WI38 (cell line): ENCODE measurements at regions not wholly inside any gene's neighbourhood (a gene's known extent, or its start where the extent isn't known, plus 50 kb on each side); places are given as distances from the start of the nearest gene placed in this dataset.

Source experiments
- H3K4me3 ChIP-seq: 2 replicates; pipeline ENCODE4 v1.5.1; 2011; ENCODE audit warnings: low read depth, mild to moderate bottlenecking, control low read depth, low read length
- TF ChIP-seq, protein P1 (sequence below): IDR thresholded peaks from 2 replicates; pipeline ENCODE4 v1.5.1; 2012; ENCODE audit warnings: low read depth, mild to moderate bottlenecking, control low read depth, low read length

DNA sequence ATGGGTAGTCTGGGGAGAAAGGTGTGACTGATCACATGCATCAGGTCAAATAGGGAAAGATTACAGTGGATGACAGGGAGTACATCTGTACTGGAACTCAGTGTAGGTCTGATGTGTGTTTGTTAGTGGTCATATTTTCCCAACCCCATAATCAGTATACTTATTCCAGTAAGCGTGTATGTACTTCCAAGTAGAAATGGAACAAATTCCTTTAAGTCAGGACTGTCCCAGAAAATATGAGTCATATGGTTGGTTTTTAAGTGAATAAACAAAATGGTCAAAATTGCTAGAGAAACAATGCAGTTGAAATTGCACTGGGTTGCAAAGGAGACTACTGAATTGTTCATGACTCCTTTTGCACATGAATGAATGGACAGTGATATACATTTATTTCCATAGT lies 118.8 kb upstream of the MYO3A start:
- TF ChIP-seq, protein P1, sequence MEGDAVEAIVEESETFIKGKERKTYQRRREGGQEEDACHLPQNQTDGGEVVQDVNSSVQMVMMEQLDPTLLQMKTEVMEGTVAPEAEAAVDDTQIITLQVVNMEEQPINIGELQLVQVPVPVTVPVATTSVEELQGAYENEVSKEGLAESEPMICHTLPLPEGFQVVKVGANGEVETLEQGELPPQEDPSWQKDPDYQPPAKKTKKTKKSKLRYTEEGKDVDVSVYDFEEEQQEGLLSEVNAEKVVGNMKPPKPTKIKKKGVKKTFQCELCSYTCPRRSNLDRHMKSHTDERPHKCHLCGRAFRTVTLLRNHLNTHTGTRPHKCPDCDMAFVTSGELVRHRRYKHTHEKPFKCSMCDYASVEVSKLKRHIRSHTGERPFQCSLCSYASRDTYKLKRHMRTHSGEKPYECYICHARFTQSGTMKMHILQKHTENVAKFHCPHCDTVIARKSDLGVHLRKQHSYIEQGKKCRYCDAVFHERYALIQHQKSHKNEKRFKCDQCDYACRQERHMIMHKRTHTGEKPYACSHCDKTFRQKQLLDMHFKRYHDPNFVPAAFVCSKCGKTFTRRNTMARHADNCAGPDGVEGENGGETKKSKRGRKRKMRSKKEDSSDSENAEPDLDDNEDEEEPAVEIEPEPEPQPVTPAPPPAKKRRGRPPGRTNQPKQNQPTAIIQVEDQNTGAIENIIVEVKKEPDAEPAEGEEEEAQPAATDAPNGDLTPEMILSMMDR = no peak
- H3K4me3 ChIP-seq = no peak overlapping the region

DNA sequence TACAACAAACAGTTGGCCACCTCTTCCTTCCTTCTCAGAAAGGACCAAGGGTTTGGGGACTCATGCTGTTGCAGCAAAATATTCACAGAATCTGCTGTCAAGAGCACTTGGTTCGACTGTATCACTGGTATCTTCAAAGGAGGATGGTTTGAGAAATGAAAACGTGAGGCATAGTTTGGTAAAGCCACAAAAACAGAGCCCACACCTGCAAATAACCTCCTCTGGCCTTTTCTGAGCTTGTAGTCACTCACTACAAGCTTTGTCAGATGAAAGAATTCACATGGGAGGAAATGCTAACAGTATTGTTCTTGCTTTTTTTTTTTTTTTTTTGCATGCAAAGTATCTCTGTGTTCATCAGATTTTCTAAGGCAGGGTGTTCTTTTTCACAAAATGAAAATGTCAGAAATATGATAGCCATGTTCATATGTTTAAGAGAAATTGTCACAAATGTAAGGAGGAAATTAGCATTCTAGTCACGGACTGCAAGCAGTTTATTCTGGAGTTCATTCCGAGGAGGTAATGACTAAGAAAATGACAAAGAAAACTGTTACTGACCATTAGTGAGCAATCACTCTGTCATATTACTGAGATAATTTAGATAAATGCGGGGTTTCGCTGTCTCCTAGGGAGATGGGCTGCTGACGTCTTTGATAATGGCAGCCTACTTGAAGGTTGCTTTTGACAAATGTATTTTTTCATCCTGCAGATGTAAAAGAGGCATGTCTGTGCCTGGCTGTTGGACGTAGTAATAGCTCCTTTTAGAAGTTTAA lies 117.8 kb upstream of the MYO3A start:
- TF ChIP-seq, protein P1 = no peak
- no peak overlapping the region for H3K4me3 ChIP-seq

DNA sequence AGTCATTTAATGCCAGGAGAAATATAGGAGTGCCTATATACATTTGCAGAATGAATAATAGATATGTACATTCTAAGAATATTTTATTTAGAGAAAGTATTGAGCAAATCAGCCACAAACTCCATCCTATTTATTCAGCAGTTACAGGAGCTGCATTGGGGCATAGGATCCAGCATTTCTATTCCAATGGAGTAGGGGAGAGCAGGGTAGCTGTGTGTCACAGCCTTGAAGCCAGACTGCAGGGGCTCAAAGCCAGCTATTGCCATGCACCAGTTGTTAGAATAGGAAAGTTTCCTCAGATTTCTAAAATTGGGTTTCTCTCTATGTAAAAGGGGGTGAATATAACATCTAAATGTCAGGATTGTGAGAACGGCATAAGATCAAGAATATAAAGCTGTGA lies 116.8 kb upstream of the MYO3A start:
- TF ChIP-seq, protein P1 = no peak

DNA sequence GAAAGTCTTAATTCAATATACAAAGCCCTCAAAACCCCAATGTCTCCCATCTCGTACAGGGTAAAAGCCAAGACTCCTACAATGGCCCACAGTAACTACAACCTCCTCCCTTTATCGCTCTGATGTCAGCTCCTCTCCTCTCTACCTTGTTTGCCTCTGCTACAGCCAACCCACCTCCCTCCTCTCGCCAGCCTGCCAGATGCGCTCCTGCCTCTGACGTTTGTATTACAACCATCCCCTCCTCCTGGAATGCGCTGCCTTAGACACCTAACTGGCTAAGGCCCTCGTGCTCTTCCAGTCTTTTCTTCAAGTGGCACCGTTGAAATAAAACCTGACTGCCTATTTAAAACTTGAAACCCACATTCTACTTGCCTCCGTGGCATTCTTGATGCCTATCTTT lies 115.3 kb upstream of the MYO3A start:
- TF ChIP-seq, protein P1 = no peak
- no peak overlapping the region for H3K4me3 ChIP-seq

More for the DNA sequence above, 116.8 kb upstream of the MYO3A start:
- H3K4me3 ChIP-seq = no peak overlapping the region

DNA sequence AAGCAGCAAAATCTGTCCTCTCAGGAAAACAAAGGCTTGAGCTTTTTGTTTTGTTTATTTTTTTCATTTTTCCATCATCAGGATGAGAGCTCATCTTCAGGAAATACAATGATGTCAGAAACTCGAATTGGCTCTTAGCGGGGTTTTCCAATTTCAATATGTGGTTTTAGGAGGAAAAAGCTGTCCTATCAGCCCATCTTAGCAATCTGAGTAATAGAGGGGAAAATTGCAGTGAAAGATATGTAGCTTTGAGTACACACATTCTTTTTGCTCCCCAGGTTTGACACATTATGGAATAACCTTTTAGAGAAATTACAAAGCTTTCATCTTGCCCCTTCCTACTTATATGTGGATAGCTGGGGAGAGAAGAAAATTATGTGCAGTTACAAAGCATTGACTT lies 113.6 kb upstream of the MYO3A start:
- TF ChIP-seq, protein P1 = no peak
- H3K4me3 ChIP-seq = no peak overlapping the region

DNA sequence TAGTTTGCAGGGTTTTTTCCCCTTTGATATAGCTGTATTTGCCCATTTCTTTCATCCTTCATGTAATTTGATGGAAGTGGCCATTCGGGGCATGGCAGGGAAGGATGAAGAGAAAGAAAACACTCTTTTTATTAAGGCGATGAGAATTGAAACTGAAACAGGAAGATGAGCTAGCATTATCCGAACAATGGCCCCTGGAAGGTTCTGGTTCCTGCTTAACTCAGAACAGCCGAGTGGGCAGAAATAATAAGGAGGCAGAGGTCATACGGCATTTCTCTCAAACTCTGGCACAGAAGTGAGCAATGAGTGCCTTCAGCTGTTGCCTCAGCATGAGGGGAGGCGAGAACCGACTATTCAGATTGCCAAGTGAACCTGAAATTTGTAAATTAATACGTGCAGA lies 113.2 kb upstream of the MYO3A start:
- TF ChIP-seq, protein P1 = no peak
- no peak overlapping the region for H3K4me3 ChIP-seq

DNA sequence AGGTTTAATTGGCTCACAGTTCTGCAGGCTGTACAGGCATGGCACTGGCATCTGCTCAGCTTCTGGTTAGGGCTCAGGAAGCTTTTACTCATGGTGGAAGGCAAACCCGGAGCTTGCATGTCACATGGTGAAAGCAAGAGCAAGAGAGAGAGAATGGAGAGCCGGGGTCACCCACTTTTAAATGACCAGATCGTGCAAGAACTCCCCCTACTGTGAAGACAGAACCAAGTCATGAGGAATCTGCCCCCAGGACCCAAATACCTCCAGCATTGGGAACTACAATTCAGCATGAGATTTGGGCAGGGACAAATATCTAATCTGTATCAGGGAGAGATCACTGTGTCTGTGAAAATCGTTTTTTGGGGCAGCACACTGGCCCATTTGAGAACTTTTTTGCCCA lies 110.0 kb upstream of the MYO3A start:
- TF ChIP-seq, protein P1 = no peak
- no peak overlapping the region for H3K4me3 ChIP-seq
